Urothelium cell line (cell line): ENCODE measurements at regions not wholly inside any gene's neighbourhood (a gene's known extent, or its start where the extent isn't known, plus 50 kb on each side); places are given as distances from the start of the nearest gene placed in this dataset.

Source experiments
- DNase-seq: peaks from one replicate; pipeline ENCODE4 v3.0.0; 2011; ENCODE audit warnings: low spot score, mixed read lengths
- FAIRE-seq: peaks from 2 replicates; lab custom pipeline; 2011; peaks lifted over from hg19 to GRCh38; lab: Jason Lieb, UNC

- FAIRE-seq (no peak), DNase-seq (no peak)
Measured at GRCh38 chr19:31633014-31633413, 283.8 kb upstream of the TSHZ3 start.

DNA sequence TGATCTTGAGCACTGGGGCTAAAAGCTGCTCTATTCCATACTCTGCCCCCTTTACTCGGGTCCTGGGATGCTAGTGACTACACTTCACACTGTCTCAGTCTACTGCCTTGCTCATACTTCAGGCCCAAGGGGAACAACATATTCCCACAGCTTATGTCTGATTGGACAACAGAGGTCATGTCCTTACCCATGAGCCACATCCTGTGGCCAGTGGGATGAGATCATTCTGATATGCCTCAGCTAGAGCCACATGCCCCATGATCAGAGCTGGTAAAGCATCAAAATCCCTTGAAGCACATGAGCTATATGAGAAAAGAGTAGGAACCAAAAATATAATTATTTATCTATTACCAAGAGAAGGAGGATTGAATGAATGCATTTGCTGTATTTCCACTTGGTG is 290.1 kb upstream of the TSHZ3 start:
- DNase-seq (no peak), FAIRE-seq (no peak)

DNA sequence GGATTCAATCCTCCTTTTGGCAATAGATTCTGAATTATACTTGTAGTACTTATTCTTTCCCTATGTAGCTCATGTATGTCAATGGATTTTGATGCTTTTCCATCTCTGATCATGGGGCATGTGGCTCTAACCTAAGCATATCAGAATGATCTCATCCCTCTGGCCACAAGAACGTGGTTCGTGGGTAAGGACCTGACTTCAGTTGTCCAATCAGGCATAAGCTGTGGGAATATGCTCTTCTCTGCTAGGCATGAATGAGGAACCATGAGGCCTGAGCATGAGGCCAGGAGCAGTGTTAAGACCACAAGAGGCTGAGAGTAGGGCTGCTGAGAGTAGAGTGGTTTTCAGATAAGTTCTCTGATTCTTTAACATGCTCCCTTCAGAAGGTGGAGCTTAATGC is 292.4 kb upstream of the TSHZ3 start:
- FAIRE-seq (no peak), DNase-seq (no peak)

- FAIRE-seq, result no peak
Measured at GRCh38 chr19:31648347-31648746, 299.1 kb upstream of the TSHZ3 start.

GRCh38 chr19:31656507-31656906 is 307.3 kb upstream of the TSHZ3 start:
- no peak for FAIRE-seq
- DNase-seq, result no peak

More at GRCh38 chr19:31648347-31648746, 299.1 kb upstream of the TSHZ3 start:
- DNase-seq, result peak; percentile 64

DNA sequence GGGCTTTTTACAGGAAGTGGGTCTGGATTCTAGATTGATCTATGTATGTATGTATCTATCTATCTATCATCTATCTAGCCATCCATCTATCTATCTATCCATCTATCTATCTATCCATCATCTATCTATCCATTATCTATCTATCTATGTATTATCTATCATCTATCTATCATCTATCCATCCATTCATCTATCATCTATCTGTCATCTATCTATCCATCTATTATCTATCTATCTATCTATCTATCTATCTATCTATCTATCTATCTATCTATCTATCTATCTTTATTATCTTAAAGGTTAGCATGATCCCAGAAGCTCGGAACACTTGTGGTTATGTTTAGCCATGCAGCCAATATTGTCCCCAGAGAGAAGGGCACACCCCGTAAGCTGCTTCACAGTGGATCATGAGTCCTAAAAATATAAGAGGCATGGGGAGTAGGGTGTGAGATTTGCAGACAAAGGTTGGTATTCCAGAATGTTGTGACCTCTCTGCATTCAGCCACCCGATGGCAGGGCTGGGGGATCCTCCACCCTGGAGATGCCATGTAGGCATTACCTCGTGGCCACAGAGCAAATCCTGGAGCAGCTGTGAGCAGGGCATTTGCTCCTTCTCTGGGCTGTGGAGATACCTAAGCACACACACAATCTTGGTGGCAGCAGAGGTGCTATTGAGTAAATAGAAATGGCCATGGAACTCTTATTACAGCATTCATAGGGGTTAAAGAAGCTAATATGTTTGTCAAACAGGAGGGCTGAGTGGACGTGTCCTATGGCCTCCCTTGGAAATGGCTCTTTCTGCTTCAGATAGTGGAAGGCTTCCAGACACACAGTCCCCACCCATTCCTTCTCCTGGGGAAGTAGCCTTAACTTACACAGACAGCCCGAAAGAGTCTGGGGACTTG is 310.0 kb upstream of the TSHZ3 start:
- FAIRE-seq (no peak), DNase-seq (no peak)

GRCh38 chr19:31659897-31660210 is 310.6 kb upstream of the TSHZ3 start:
- no peak for FAIRE-seq
- DNase-seq, result no peak

DNA sequence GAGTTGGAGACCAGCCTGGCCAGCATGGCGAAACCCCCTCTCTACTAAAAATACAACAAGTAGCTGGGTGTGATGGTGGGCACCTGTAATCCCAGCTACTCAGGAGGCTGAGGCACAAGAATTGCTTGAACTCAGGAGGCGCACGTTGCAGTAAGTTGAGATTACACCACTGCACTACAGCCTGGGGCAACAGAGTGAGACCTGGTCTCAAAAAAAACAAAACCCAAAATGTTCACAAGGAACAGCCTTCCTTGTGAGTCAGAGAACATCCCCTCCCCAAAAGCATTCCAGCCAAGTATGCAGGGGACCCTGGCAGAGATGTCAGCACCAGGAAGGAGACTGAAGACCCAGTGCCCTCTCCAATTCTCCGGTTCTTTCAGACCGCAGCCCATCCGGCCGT is 314.9 kb upstream of the TSHZ3 start:
- no peak for DNase-seq
- no peak for FAIRE-seq

- FAIRE-seq (no peak), DNase-seq (no peak)
Measured at GRCh38 chr19:31664997-31665396, 315.8 kb upstream of the TSHZ3 start.

- DNase-seq (no peak), FAIRE-seq (no peak)
Measured at GRCh38 chr19:31666126-31666525, 316.9 kb upstream of the TSHZ3 start.

DNA sequence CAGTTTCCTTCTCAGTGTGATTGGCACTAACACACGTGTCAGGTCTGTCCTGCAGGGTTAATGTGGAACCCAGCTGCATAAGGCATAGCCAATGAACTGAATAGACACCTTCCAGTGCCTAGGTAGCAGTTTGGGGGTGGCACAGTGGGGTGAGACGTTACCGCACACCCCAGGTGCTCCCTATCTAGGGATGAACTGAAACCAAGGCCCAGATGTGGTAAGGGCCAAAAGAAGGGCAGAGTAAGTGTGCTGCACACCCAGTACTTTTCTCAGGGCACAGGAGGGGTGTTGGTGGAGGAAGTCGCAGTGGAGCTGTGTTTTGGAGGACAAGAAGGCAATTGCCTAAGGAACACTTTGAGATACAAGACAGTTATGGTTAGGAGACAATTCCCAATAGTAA is 317.9 kb upstream of the TSHZ3 start:
- no peak for DNase-seq

DNA sequence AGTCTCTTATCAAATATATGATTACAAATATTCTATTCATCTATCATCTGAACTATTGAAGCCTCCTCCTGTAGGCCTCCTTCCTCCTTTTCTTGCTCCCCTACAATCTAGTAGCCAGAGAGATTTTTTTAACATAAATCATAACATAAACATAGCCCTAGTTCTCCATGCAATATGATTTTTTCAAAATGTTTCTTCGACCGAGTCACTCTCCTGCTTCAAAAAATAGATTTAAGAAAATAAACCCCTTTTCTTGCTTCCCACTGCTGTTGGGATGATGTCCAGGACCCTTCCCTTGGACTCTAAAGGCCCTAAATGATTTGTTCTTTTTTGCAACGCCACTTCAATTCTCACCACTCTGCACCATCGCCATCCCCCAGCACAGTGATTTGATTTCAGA is 319.7 kb upstream of the TSHZ3 start:
- DNase-seq (no peak), FAIRE-seq (no peak)

More for the DNA sequence above, 317.9 kb upstream of the TSHZ3 start:
- FAIRE-seq, result no peak

- DNase-seq, result no peak
- FAIRE-seq, result no peak
Measured at GRCh38 chr19:31670931-31671330, 321.7 kb upstream of the TSHZ3 start.

GRCh38 chr19:31671411-31672035 is 322.3 kb upstream of the TSHZ3 start:
- DNase-seq (no peak), FAIRE-seq (no peak)

DNA sequence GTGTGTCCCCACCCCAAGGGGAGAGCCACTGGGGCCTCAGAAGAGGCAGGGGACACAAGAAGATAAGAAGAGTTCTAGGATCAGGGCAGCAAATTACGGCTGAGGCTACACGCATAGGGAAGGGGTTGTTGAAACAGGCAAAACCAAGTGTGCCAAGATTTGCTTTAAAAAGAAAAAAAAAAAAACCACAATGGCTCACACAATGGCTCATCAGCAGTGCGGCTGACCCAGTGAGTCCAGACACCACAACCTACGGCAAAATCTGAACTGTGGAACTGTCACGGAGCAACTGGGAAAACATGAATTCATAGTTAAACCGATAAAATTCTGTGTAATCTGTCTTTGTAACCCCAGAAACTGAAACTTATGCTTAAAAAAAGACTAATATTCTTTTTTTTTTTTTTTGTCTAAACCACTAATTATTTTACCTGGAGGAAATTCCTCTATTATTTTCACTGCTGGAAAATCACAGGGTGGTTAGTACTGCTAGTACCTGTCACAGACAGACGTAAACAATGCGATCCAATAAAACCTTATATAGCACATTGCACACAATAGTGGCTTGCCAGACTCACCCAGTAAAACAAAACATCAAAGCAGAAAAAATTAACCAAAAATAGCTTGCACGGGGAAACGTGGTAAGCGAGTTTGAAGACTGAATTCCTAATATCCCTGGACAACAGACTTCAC is 325.4 kb upstream of the TSHZ3 start:
- no peak for FAIRE-seq
- DNase-seq, result peak; percentile 58

DNA sequence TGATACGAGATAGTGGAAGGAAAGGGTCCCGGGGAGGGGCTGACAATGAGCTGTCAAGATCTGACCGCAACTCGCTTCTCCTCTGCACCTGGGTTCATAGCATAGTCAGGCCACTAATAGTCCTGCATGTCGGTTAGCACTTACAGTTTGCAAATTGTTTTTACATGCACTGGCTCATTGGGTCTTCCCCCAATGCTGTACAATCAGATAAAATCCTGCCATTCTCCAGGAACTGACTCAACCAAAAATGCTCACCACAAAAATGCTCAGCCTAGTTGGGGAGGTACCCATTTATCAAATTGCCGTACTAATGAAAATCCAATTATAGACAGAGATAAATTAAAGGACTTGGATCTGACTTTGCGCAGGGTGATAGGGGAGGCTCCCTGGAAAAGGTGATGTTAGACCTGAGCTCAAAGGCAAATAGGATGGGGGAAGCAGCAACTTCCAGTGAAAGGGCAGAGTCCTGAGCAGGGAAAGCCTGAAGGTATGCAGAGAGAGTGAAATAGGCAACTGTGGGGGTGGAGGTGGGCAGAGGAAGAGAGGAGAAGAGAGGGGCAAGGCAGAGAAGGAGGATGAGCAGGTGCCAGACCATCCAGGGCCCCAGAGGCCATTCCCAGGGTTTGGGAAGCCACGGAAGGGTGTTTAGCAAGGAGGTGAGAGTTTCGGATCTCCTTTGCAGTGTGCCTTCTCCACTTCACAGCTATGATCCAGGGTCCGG is 326.1 kb upstream of the TSHZ3 start:
- DNase-seq, result peak; percentile 81
- FAIRE-seq, result peak; percentile 93

GRCh38 chr19:31676271-31677004 is 327.2 kb upstream of the TSHZ3 start:
- FAIRE-seq, result no peak
- DNase-seq, result peak; percentile 45

DNA sequence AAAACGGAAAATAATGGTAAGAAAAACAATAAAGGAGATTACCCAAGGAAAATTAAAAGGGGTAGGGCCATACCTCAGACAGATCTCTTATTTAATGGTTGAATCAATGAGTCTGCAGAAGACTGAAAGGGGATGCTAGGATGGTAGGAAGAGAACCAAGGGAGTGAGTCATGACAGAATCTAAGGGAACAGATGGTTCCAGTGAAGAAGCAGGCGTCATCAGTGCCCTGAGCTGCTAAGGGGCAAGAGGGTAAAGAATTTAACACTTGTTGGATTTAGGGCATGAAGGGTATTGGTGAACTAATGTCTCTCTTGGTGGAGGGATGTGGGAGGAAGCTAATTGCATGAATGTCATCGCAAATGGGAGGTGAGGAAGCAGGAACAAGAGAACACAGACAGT is 329.2 kb upstream of the TSHZ3 start:
- FAIRE-seq, result peak; percentile 89

DNA sequence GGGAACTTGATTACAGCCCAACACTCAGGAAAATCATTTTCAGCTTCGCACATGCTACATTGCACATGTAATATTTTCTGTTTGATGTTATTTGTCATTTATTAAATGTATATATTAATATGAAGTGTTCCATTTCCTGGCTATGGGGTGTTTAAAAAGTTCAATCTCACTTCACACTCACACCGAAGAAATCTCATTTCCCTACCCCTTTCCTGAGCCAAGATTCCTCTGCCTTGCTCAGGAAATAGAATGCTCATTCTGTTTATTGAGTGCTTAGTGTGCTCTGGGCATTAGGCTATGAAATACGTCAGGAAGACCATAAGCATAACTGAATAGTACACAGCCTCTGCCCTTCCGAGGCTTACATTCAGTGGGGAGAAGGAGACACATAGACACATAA is 331.9 kb upstream of the TSHZ3 start:
- no peak for DNase-seq
- no peak for FAIRE-seq

More for the DNA sequence above, 329.2 kb upstream of the TSHZ3 start:
- no peak for DNase-seq

DNA sequence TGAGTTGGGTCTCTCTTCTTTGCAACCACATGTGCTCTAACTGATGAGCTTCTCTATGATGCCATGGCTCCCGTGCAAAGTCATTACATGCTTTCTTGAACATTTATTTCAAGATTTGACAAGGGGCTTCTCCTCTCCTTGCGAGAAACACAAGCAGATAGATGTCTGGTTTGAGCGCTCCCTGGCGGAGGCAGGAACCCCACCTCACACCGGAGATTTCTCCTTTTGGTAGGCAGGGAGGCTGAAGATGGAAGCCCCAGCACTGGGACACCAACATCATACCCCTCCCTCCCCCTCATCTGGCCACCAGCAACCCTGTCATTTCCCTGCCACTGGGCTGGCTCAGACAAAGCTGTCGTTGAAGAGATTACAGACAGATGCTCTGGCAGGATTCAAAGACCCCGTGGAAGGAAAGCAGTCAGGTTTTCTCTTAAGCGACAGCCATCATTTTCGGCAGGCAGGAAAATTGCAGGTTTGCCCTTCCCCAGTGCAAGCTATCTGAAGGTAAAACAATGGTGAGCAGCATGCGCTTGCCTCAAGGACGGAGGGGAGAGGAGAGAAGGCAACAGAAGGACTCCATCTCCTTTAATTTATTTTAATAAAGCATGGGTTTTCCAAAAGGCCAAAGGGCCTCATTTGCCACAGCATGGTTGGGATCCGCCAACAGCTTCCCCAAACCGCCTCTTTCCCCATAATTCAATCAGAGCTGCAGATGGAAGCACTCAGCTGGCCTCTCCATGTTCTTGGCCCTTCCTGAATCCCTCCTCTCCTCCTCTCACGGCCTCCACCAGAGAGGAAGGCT is 344.1 kb upstream of the TSHZ3 start:
- DNase-seq (no peak), FAIRE-seq (no peak)
